Kidney capillary endothelial cell (primary cell): ENCODE measurements at regions not wholly inside any gene's neighbourhood (a gene's known extent, or its start where the extent isn't known, plus 50 kb on each side); places are given as distances from the start of the nearest gene placed in this dataset.

ENCODE experiments used
- DNase-seq: peaks from one replicate; pipeline ENCODE4 v3.0.0-alpha.2; 2018; ENCODE audit warnings: low spot score

GRCh38 chr7:68642727-68643126, 955.5 kb upstream of the AUTS2 start:
- no peak for DNase-seq

GRCh38 chr7:68663392-68663791, 934.9 kb upstream of the AUTS2 start:
- no peak for DNase-seq

DNA sequence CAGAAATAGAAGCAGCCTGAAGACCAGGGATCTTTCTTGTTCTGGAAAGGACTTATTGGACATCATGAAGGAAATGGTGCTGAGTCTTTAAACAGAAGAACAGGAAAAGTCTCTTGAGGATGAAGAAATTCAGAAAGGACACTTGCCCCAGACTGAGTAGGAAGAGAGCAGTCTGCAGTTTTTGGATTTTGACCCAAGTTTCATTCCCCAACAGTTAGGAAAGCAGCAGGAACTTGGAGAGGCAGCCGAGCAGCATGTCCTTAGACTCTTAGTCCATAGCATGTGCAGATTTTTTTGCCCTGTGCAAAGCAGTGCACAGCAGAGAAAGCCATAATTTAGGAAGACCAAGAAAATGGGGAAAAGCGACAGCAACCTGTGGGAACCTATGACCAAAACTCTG, 927.2 kb upstream of the AUTS2 start:
- DNase-seq, result no peak

DNA sequence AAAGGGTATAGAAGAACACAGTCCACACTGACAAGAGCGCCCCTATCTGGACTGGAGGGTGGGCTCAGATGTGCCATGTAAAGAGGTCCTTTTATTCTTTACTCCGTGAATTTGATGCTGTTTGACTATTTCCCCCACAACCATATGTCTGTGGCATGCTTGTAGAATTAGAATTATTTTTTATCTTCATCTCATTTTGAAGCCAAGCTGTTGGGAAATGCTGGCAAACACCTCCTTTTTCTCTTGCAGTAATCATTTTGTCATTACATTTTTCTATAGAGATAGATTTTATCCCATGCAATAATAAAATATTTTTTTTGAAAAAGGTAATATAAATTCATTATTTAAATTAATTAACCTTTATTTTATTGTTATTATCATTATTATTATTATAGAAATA, 926.6 kb upstream of the AUTS2 start:
- DNase-seq, result no peak

DNA sequence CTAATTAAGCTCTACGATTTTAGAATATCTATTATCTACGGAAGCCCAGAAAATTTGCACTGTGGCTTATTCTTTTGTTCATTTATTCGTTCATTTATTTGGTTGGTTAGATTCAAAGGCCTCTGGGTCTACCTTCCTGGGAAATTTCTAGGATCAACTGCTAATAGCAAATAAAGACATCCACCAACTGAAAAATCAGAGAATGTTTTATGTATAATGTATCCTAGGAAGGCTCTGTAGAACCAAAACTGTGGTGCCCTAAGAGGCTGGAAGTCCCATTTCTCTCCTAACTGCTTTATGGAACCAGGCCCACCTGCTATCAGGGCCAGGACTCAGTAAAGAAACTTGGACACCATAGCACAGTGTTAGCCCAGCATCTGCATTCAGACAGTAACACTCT, 923.4 kb upstream of the AUTS2 start:
- DNase-seq, result no peak

DNA sequence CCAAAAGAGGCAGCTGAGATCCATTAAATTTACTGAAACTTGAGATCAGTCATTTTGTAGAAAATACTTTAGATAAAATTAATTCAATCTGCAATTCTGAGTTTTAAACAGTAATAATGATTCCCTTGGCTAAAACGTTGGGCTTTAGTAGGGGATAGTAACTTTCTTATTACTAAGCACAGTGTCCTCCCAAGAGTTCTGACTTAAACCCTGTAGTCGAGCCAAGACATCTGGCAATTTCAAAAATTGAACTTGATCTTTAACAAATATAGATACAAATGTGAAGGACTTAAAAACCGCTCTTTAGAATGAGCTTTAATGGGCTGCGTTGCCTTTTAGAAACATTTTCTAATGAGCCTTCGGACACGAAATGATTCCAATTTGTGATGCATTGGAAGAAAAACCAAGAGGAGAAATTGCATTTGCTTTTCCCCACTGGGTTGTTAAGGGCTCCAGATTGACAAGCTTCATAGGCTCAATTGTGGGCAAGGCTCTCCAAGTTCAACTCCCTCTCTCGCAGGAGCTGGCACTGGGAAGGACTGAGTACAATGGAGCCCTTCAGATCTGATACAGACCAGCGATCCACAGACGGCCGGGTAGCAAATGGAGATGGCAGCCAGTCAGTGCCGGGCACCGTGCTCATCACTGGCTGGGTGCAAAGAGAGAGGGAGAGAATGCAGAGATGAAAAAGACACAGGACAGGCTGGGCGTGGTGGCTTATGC, 921.3 kb upstream of the AUTS2 start:
- no peak for DNase-seq

DNA sequence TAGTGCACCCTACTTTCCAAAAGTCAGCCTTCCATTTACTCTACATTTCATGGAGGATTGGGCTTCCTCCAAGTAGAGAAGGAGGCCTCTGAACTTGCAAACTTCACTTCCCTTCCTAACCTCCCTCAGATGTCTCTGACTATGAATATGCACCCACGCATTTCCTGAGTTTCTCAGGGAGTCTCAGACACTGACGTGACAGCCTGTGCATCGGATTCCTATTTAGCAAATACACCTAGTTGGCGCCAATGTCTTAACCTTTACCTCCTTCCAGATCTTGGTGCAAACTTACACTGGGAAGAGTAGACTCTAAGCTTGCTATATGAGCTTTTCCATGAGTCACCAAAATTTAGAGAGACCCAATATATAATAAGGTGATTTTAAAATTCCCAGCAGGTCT, 920.1 kb upstream of the AUTS2 start:
- no peak for DNase-seq

- DNase-seq, result no peak
These were observed 918.6 kb upstream of the AUTS2 start for GRCh38 chr7:68679459-68680234.

GRCh38 chr7:68680235-68680872, 917.9 kb upstream of the AUTS2 start:
- no peak for DNase-seq

- no peak for DNase-seq
These were observed 915.4 kb upstream of the AUTS2 start for GRCh38 chr7:68682910-68683309.

GRCh38 chr7:68684246-68684839, 913.9 kb upstream of the AUTS2 start:
- DNase-seq, result no peak

- DNase-seq, result no peak
These were observed 913.3 kb upstream of the AUTS2 start for GRCh38 chr7:68684996-68685395.

DNA sequence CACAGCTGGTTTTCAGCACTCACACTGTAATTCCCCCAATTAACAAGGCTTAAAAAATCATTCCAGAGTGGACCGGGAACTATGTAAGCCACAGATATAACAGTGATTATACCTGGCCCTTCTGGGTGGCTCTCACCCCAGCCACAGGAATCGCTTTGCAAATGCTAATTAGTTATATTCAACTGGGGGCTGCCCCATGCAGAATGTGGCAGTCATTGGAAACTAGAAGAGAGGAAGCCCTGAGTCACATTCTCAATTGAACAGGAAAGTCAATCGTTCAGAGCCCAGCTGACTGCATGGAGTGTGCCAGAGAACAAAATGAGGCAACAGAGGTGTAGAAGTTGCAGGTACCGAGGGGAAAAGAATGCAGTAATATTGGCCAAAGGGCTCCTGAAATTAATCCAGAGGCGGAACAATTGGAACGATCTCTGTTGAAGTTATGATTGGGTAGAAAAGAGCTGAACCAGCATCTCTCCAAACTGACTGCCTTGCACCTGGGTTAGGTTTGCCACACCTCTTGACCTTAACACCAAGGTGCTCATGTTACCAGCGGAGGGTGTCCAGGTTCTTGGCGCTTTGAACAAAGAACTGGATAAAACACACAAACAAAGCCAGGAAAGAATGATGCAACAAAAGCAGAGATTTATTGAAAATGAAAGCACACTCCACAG, 909.7 kb upstream of the AUTS2 start:
- DNase-seq, result no peak

GRCh38 chr7:68689087-68689433, 909.2 kb upstream of the AUTS2 start:
- no peak for DNase-seq

DNA sequence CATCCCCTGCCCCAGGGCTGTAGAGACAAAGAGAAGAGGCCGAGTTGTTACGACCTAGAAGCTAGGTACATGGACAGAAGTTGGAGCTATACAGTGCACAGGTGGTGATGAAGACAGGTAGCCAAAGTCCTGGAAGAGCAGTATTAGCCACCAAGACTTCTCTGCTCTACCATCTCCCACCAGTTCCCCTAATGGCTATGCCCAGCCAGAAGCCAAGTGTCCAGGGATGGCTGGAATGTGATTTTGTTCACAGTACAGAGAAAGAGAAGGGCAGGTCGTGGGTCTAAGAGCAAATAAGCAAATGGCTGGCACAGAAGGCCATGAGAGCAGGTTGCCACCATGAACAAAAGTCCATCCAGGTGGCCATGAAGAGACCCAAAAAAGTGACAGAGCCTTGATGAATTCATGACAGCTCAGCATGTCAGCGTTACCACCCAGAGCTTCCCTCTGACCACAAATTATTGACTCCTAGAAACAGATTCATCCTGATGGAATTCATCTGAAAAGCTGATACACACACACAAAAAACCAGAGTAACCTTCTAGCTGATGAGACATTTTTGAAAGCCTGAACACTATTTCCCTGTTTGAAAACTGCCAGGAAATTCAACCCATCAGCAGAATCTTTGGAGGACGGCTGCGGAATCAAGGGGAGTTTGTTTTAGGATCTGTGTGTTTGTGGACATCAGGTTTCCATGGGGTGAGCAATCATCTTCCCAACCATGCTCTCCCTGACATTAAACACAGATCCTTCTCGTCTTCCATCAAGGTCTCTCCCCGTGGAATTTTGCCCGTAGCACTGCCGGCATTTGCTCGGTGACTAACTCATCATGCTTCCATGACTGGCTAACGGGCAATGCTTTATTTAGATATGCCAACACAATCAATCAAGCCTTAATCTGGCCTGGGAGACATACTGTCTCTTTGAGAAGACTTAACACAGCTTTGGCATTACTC, 906.7 kb upstream of the AUTS2 start:
- no peak for DNase-seq

DNA sequence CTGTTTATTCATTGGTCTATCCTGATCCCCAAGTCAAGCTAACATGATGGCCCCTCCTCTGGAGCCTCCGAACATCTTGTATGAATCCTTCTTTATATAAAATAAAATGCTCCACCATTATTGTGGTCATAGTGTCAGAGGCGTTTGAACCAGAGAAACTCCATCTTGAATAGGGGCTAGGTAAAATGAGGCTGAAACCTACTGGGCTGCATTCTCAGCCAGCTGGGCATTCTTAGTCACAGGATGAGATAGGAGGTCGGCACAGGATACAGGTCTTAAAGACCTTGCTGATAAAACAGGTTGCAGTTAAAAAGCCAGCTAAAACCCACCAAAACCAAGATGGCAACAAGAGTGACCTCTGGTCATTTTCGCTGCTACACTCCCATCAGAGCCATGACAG, 905.8 kb upstream of the AUTS2 start:
- DNase-seq, result no peak

GRCh38 chr7:68694656-68695055, 903.6 kb upstream of the AUTS2 start:
- no peak for DNase-seq

- DNase-seq, result no peak
These were observed 900.4 kb upstream of the AUTS2 start for GRCh38 chr7:68697796-68698280.

GRCh38 chr7:68699090-68699711, 899.1 kb upstream of the AUTS2 start:
- no peak for DNase-seq

DNA sequence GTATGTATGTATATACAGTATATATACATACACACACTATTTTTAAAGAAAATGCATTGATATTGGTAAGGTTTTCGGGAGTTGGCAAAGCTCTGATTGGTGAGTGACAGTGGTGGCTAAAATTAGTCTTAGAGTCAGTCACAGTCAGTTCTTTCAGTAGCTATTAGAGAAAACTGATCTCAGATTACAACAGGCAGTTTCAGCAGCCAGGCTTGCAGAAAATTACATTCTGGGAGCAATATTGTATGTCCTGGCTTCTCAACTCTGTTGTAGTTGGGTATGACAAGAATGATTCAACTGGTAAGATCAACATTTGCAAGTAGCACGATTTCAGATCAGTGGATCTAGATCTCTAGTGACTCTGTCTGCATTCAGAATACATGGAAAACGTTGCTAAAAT, 897.9 kb upstream of the AUTS2 start:
- DNase-seq, result no peak

GRCh38 chr7:68706291-68706690, 892.0 kb upstream of the AUTS2 start:
- no peak for DNase-seq
